ENCODE measurements at regions not wholly inside any gene's neighbourhood (a gene's known extent, or its start where the extent isn't known, plus 50 kb on each side); places are given as distances from the start of the nearest gene placed in this dataset.
"Not testable (repeated sequence)": the region's sequence is repeated elsewhere in the genome, so short reads cannot be mapped to it uniquely, and the experiment has no call there.

- Mint-ChIP-seq H3K9me3 (peaks cover 0 to 5% of the 10 kb centered on the region in 2 donors), H3K4me1 (ENCODE audit: low read depth) (no peaks in the 10 kb centered on the region), H3K27ac (no peak overlapping the region), H3K4me3 (no peak overlapping the region), H3K36me3 (ENCODE audit: insufficient read depth in 2 of 2) (no peaks in the 10 kb centered on the region), H3K27me3 (ENCODE audit: low read depth) (no peaks in the 10 kb centered on the region)
- DNase-seq (no peak), ATAC-seq (replicated peaks in 1 of 2) (no peak)
These were observed 820.5 kb upstream of the TMPRSS15 start for GRCh38 chr21:19224090-19224489.

- Mint-ChIP-seq H3K4me1 (ENCODE audit: low read depth) (no peaks in the 10 kb centered on the region), H3K27ac (no peak overlapping the region), H3K4me3 (no peak overlapping the region), H3K27me3 (ENCODE audit: low read depth) (no peaks in the 10 kb centered on the region), H3K9me3 (peaks cover 5 to 7% of the 10 kb centered on the region in 2 donors), H3K36me3 (ENCODE audit: insufficient read depth in 2 of 2) (no peaks in the 10 kb centered on the region)
- DNase-seq (no peak), ATAC-seq (replicated peaks in 1 of 2) (no peak)
These were observed 824.6 kb upstream of the TMPRSS15 start for GRCh38 chr21:19228226-19228625.

GRCh38 chr21:19233841-19234240 is 830.3 kb upstream of the TMPRSS15 start:
- H3K27ac Mint-ChIP-seq; H3K4me1 Mint-ChIP-seq (ENCODE audit: low read depth); H3K9me3 Mint-ChIP-seq; ATAC-seq (replicated peaks in 1 of 2); H3K36me3 Mint-ChIP-seq (ENCODE audit: insufficient read depth in 2 of 2); DNase-seq; H3K4me3 Mint-ChIP-seq; H3K27me3 Mint-ChIP-seq (ENCODE audit: low read depth): not testable (repeated sequence)

- no peak for ATAC-seq (replicated peaks in 1 of 2)
- Mint-ChIP-seq H3K9me3 (peaks cover 2 to 9% of the 10 kb centered on the region in 2 donors), H3K4me3 (no peak overlapping the region), H3K27me3 (ENCODE audit: low read depth) (no peaks in the 10 kb centered on the region), H3K4me1 (ENCODE audit: low read depth) (no peaks in the 10 kb centered on the region), H3K36me3 (ENCODE audit: insufficient read depth in 2 of 2) (peaks cover 1 to 2% of the 10 kb centered on the region in 2 donors), H3K27ac (no peak overlapping the region)
- DNase-seq = no peak
These were observed 832.6 kb upstream of the TMPRSS15 start for GRCh38 chr21:19236209-19236608.

- Mint-ChIP-seq H3K4me1 (ENCODE audit: low read depth) (no peaks in the 10 kb centered on the region), H3K9me3 (peaks cover under 1 to 6% of the 10 kb centered on the region in 2 donors), H3K27me3 (ENCODE audit: low read depth) (no peaks in the 10 kb centered on the region), H3K4me3 (no peak overlapping the region), H3K36me3 (ENCODE audit: insufficient read depth in 2 of 2) (peaks cover 1 to 2% of the 10 kb centered on the region in 2 donors), H3K27ac (no peak overlapping the region)
- DNase-seq = no peak
- no peak for ATAC-seq (replicated peaks in 1 of 2)
These were observed 834.0 kb upstream of the TMPRSS15 start for GRCh38 chr21:19237608-19238007.

GRCh38 chr21:19239696-19240095 is 836.1 kb upstream of the TMPRSS15 start:
- Mint-ChIP-seq H3K27ac (no peak overlapping the region), H3K4me1 (ENCODE audit: low read depth) (no peaks in the 10 kb centered on the region), H3K36me3 (ENCODE audit: insufficient read depth in 2 of 2) (no peaks in the 10 kb centered on the region), H3K27me3 (ENCODE audit: low read depth) (no peaks in the 10 kb centered on the region), H3K9me3 (peaks cover 0 to 1% of the 10 kb centered on the region in 2 donors), H3K4me3 (no peak overlapping the region)
- ATAC-seq (replicated peaks in 1 of 2) (no peak), DNase-seq (no peak)

GRCh38 chr21:19244502-19245187 is 841.1 kb upstream of the TMPRSS15 start:
- Mint-ChIP-seq H3K27me3 (ENCODE audit: low read depth) (no peaks in the 10 kb centered on the region), H3K27ac (no peak overlapping the region), H3K9me3 (peaks cover 1 to 8% of the 10 kb centered on the region in 2 donors), H3K36me3 (ENCODE audit: insufficient read depth in 2 of 2) (peaks cover 0 to 7% of the 10 kb centered on the region in 2 donors), H3K4me3 (no peak overlapping the region), H3K4me1 (ENCODE audit: low read depth) (no peaks in the 10 kb centered on the region)
- no peak for DNase-seq
- no peak for ATAC-seq (replicated peaks in 1 of 2)

- Mint-ChIP-seq H3K9me3 (peaks cover 1 to 8% of the 10 kb centered on the region in 2 donors), H3K27ac (no peak overlapping the region), H3K4me1 (ENCODE audit: low read depth) (no peaks in the 10 kb centered on the region), H3K27me3 (ENCODE audit: low read depth) (no peaks in the 10 kb centered on the region), H3K36me3 (ENCODE audit: insufficient read depth in 2 of 2) (peaks cover 0 to 7% of the 10 kb centered on the region in 2 donors), H3K4me3 (no peak overlapping the region)
- no peak for ATAC-seq (replicated peaks in 1 of 2)
- DNase-seq = no peak
These were observed 841.6 kb upstream of the TMPRSS15 start for GRCh38 chr21:19245188-19245580.

GRCh38 chr21:19246018-19246417 is 842.4 kb upstream of the TMPRSS15 start:
- Mint-ChIP-seq H3K4me1 (ENCODE audit: low read depth) (no peaks in the 10 kb centered on the region), H3K27me3 (ENCODE audit: low read depth) (no peaks in the 10 kb centered on the region)

GRCh38 chr21:19256934-19257660 is 853.5 kb upstream of the TMPRSS15 start:
- H3K4me3 Mint-ChIP-seq = no peak overlapping the region
- ATAC-seq (replicated peaks in 1 of 2) (no peak), DNase-seq (no peak)
- no peaks in the 10 kb centered on the region for H3K27me3 Mint-ChIP-seq (ENCODE audit: low read depth)
- H3K9me3 Mint-ChIP-seq = peaks cover 4% of the 10 kb centered on the region in 2 donors
- H3K27ac Mint-ChIP-seq = no peak overlapping the region
- H3K36me3 Mint-ChIP-seq (ENCODE audit: insufficient read depth in 2 of 2) = no peaks in the 10 kb centered on the region
- no peaks in the 10 kb centered on the region for H3K4me1 Mint-ChIP-seq (ENCODE audit: low read depth)

More at GRCh38 chr21:19246018-19246417, 842.4 kb upstream of the TMPRSS15 start:
- no peak for DNase-seq
- peaks cover 0 to 7% of the 10 kb centered on the region in 2 donors for H3K36me3 Mint-ChIP-seq (ENCODE audit: insufficient read depth in 2 of 2)
- no peak overlapping the region for H3K4me3 Mint-ChIP-seq
- ATAC-seq (replicated peaks in 1 of 2) = no peak
- H3K9me3 Mint-ChIP-seq = peaks cover 3 to 9% of the 10 kb centered on the region in 2 donors
- H3K27ac Mint-ChIP-seq = no peak overlapping the region

- H3K4me3 Mint-ChIP-seq = no peak overlapping the region
- no peaks in the 10 kb centered on the region for H3K36me3 Mint-ChIP-seq (ENCODE audit: insufficient read depth in 2 of 2)
- DNase-seq (no peak), ATAC-seq (replicated peaks in 1 of 2) (no peak)
- H3K9me3 Mint-ChIP-seq = peaks cover 3 to 10% of the 10 kb centered on the region in 2 donors
- no peaks in the 10 kb centered on the region for H3K27me3 Mint-ChIP-seq (ENCODE audit: low read depth)
- no peak overlapping the region for H3K27ac Mint-ChIP-seq
- no peaks in the 10 kb centered on the region for H3K4me1 Mint-ChIP-seq (ENCODE audit: low read depth)
These were observed 858.3 kb upstream of the TMPRSS15 start for GRCh38 chr21:19261731-19262376.

GRCh38 chr21:19266636-19267035 is 863.1 kb upstream of the TMPRSS15 start:
- H3K4me3 Mint-ChIP-seq = no peak overlapping the region
- ATAC-seq (replicated peaks in 1 of 2) = no peak
- DNase-seq = no peak
- no peaks in the 10 kb centered on the region for H3K36me3 Mint-ChIP-seq (ENCODE audit: insufficient read depth in 2 of 2)
- H3K9me3 Mint-ChIP-seq = peaks cover 2 to 9% of the 10 kb centered on the region in 2 donors
- H3K4me1 Mint-ChIP-seq (ENCODE audit: low read depth) = no peaks in the 10 kb centered on the region
- no peak overlapping the region for H3K27ac Mint-ChIP-seq
- H3K27me3 Mint-ChIP-seq (ENCODE audit: low read depth) = no peaks in the 10 kb centered on the region

GRCh38 chr21:19268686-19269085 is 865.1 kb upstream of the TMPRSS15 start:
- no peak for ATAC-seq (replicated peaks in 1 of 2)
- no peaks in the 10 kb centered on the region for H3K27me3 Mint-ChIP-seq (ENCODE audit: low read depth)
- H3K27ac Mint-ChIP-seq = no peak overlapping the region
- H3K36me3 Mint-ChIP-seq (ENCODE audit: insufficient read depth in 2 of 2) = no peaks in the 10 kb centered on the region
- H3K9me3 Mint-ChIP-seq = peaks cover 6 to 7% of the 10 kb centered on the region in 2 donors
- no peaks in the 10 kb centered on the region for H3K4me1 Mint-ChIP-seq (ENCODE audit: low read depth)
- DNase-seq = no peak
- H3K4me3 Mint-ChIP-seq = no peak overlapping the region
